Stomach (tissue), 4 donors: ENCODE measurements at regions not wholly inside any gene's neighbourhood (a gene's known extent, or its start where the extent isn't known, plus 50 kb on each side); places are given as distances from the start of the nearest gene placed in this dataset.

Experiments
- POLR2A ChIP-seq, 4 donors: fragments of 450-650 bp; IDR thresholded peaks; one replicate each; pipeline ENCODE4 v1.6.1; 2016; ENCODE audit warnings: antibody characterized with exemption in 4 of 4, control low read depth in 2 of 4, mild to moderate bottlenecking in 1 of 4, moderate library complexity in 1 of 4
- POLR2AphosphoS5 ChIP-seq, 3 donors: sonication (generic); formaldehyde crosslinking; IDR thresholded peaks; one replicate each; pipeline ENCODE4 v1.6.1; 2016; ENCODE audit warnings: antibody characterized with exemption in 3 of 3
- TF ChIP-seq, protein P1 (sequence below), 7 experiments: fragments of 450-650 bp in 4 of 7; fragments of 200-600 bp in 3 of 7; sonication (generic) in 3 of 7; IDR thresholded peaks; one replicate each; pipeline ENCODE4 v1.5.1; 2016 to 2019; ENCODE audit warnings: antibody characterized with exemption in 7 of 7, control low read depth in 2 of 7, mild to moderate bottlenecking in 1 of 7

DNA sequence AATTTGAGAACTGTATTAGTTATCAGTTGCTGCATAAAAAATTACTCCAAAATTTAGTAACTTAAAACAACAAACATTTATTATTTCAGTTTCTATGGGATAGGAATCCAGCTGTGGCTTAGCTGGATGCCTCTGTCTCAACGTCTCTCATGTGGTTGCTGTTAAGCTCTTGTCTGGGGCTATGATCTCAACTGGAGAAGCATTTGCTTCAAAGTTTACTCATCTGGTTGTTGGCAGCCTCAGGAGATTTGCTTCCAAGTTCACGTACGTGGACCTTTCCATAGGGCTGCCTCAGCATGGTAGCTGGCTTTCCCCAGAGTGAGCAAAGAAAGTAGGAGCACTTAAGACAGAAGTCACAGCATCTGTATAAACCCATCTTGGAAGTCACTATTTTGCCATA is 144.9 kb upstream of the SESN3 start:
- no peak for TF ChIP-seq POLR2A (IDR thresholded peaks at IDR 0.05)
- TF ChIP-seq, protein P1, sequence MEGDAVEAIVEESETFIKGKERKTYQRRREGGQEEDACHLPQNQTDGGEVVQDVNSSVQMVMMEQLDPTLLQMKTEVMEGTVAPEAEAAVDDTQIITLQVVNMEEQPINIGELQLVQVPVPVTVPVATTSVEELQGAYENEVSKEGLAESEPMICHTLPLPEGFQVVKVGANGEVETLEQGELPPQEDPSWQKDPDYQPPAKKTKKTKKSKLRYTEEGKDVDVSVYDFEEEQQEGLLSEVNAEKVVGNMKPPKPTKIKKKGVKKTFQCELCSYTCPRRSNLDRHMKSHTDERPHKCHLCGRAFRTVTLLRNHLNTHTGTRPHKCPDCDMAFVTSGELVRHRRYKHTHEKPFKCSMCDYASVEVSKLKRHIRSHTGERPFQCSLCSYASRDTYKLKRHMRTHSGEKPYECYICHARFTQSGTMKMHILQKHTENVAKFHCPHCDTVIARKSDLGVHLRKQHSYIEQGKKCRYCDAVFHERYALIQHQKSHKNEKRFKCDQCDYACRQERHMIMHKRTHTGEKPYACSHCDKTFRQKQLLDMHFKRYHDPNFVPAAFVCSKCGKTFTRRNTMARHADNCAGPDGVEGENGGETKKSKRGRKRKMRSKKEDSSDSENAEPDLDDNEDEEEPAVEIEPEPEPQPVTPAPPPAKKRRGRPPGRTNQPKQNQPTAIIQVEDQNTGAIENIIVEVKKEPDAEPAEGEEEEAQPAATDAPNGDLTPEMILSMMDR (IDR thresholded peaks at IDR 0.05) = no peak
- peak in 1 of 3 donors; percentile 28 for TF ChIP-seq POLR2AphosphoS5 (IDR thresholded peaks at IDR 0.05)
